ENCODE measurements at regions not wholly inside any gene's neighbourhood (a gene's known extent, or its start where the extent isn't known, plus 50 kb on each side); places are given as distances from the start of the nearest gene placed in this dataset.

DNA sequence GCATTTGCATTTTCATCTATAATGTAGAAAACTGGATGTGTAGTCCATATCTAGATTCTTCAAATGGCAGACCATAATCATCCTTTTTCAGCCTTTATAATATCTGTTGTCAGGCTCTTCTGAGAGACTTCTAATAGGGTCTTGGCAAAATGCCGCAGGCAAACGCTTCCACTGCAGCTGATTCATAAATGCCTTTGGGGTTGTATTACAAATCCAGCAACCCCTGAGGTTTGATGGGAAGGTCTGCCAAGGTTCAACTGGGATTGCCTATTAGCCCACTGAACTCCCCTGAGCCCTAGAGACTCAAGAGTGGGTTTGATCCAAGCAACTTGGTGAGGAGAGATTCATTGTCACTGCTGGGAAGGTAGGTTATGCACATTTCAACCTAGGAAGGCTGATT is 365.2 kb upstream of the POU3F2 start:
- no peak overlapping the region for H3K27ac ChIP-seq
- no peaks in the 10 kb centered on the region for H3K4me1 ChIP-seq
- DNase-seq = no peak
- H3K9me3 ChIP-seq = peaks cover 0 to 17% (median 2%) of the 10 kb centered on the region in 12 donors
- H3K4me3 ChIP-seq = no peak overlapping the region
- no peaks in the 10 kb centered on the region for H3K27me3 ChIP-seq
- intact Hi-C loops (cut with DNase I) = no loop called here
- no peak for ATAC-seq
- 87 to 90% (median 89%) methylated on average over 2 of the region's 2 CpGs for WGBS, 4 donors
- H3K36me3 ChIP-seq = no peaks in the 10 kb centered on the region
- TF ChIP-seq POLR2A (IDR thresholded peaks at IDR 0.05) = no peak
- TF ChIP-seq CTCF (IDR thresholded peaks at IDR 0.05) = no peak

GRCh38 chr6:98470821-98471220 is 363.6 kb upstream of the POU3F2 start:
- Histone ChIP-seq H3K9me3 (peaks cover 0 to 17% (median 2%) of the 10 kb centered on the region in 12 donors), H3K4me1 (no peaks in the 10 kb centered on the region), H3K4me3 (no peak overlapping the region), H3K36me3 (no peaks in the 10 kb centered on the region), H3K27ac (no peak overlapping the region), H3K27me3 (no peaks in the 10 kb centered on the region)
- 33 to 91% (median 81%) methylated on average over 1 of the region's 1 CpG for WGBS, 4 donors
- no peak for DNase-seq
- TF ChIP-seq CTCF (IDR thresholded peaks at IDR 0.05) = no peak
- TF ChIP-seq POLR2A (IDR thresholded peaks at IDR 0.05) = no peak
- no peak for ATAC-seq
- intact Hi-C loops (cut with DNase I) = no loop called here

DNA sequence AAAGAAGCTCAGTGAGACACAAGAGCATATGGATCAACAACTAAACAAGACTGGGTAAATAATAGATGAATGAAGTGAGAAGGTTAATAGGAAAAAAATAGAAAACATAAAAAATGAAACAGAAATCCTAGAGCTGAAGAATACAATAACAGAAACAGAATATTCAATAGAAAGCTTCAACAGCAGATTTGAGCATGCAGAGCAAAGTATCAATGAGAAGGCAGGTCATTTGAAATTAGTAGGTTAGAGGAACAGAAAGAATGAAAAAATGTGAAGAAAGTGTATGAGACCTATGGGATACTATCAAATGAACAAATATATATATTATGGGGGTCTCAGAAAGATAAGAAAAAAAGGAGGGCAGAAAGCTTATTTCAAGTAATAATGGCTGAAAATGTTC is 362.9 kb upstream of the POU3F2 start:
- Histone ChIP-seq H3K36me3 (no peaks in the 10 kb centered on the region), H3K27ac (no peak overlapping the region), H3K9me3 (peaks cover 0 to 17% (median 2%) of the 10 kb centered on the region in 12 donors), H3K4me1 (no peaks in the 10 kb centered on the region), H3K27me3 (no peaks in the 10 kb centered on the region), H3K4me3 (no peak overlapping the region)
- ATAC-seq = no peak
- DNase-seq = no peak
- TF ChIP-seq POLR2A (IDR thresholded peaks at IDR 0.05) = no peak
- no peak for TF ChIP-seq CTCF (IDR thresholded peaks at IDR 0.05)
- intact Hi-C loops (cut with DNase I) = no loop called here

- intact Hi-C loops (cut with DNase I) = no loop called here
- WGBS, 4 donors = 40 to 49% (median 49%) methylated on average over 2 of the region's 2 CpGs
These were observed 357.1 kb upstream of the POU3F2 start for GRCh38 chr6:98477231-98477630.

More at GRCh38 chr6:98477231-98477630, 357.1 kb upstream of the POU3F2 start:
- peaks cover 0 to 4% (median 0%) of the 10 kb centered on the region in 12 donors for H3K9me3 ChIP-seq
- no peak for ATAC-seq
- H3K27me3 ChIP-seq = no peaks in the 10 kb centered on the region
- no peaks in the 10 kb centered on the region for H3K36me3 ChIP-seq
- DNase-seq = no peak
- H3K27ac ChIP-seq = no peak overlapping the region
- TF ChIP-seq CTCF (IDR thresholded peaks at IDR 0.05) (no peak), POLR2A (IDR thresholded peaks at IDR 0.05) (no peak)
- H3K4me1 ChIP-seq = no peaks in the 10 kb centered on the region
- no peak overlapping the region for H3K4me3 ChIP-seq
